IgD-negative memory B cell (primary cell): ENCODE measurements at regions not wholly inside any gene's neighbourhood (a gene's known extent, or its start where the extent isn't known, plus 50 kb on each side); places are given as distances from the start of the nearest gene placed in this dataset.
"Not testable (repeated sequence)": the region's sequence is repeated elsewhere in the genome, so short reads cannot be mapped to it uniquely, and the experiment has no call there.

Experiments used
- H3K27ac Mint-ChIP-seq, 3 donors: one replicate each; pipeline ENCODE4 v1.8.0; 2020 to 2022; ENCODE audit warnings: mild to moderate bottlenecking in 3 of 3, mixed read lengths in 3 of 3, moderate library complexity in 1 of 3
- H3K27me3 Mint-ChIP-seq: one replicate; pipeline ENCODE4 v1.8.0; 2021; ENCODE audit warnings: mixed read lengths
- H3K36me3 Mint-ChIP-seq: one replicate; pipeline ENCODE4 v1.8.0; 2020; ENCODE audit warnings: mild to moderate bottlenecking, mixed read lengths
- H3K4me1 Mint-ChIP-seq, 3 donors: one replicate each; pipeline ENCODE4 v1.8.0; 2020 to 2022; ENCODE audit warnings: mixed read lengths in 3 of 3, mild to moderate bottlenecking in 1 of 3
- H3K4me3 Mint-ChIP-seq, 4 donors: one replicate each; pipeline ENCODE4 v1.8.0; 2020 to 2022; ENCODE audit warnings: mild to moderate bottlenecking in 4 of 4, mixed read lengths in 4 of 4, moderate library complexity in 3 of 4
- H3K9me3 Mint-ChIP-seq, 3 donors: one replicate each; pipeline ENCODE4 v1.8.0; 2020 to 2021; ENCODE audit warnings: mixed read lengths in 3 of 3, mild to moderate bottlenecking in 1 of 3

DNA sequence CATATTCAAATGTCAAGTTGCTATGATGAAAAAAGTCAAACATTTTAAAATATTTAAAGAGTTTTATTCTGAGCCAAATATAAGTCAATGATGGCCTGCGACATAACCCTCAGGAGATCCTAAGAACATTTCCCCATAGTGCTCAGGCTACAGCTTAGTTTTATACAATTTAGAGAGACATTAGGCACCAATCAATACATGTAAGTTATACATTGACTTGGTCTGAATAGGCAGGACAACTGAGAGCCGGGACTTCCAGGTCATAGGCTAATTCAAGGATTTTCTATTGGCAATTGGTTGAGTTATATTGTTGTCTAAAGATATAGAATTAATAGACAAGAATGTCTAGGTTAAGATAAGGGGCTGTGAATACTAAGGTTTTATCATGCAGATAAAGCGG lies 64.5 kb downstream of the UGT2B28 start:
- not testable (repeated sequence) for H3K4me3 Mint-ChIP-seq, H3K9me3 Mint-ChIP-seq, H3K27me3 Mint-ChIP-seq, H3K36me3 Mint-ChIP-seq, H3K4me1 Mint-ChIP-seq, H3K27ac Mint-ChIP-seq

DNA sequence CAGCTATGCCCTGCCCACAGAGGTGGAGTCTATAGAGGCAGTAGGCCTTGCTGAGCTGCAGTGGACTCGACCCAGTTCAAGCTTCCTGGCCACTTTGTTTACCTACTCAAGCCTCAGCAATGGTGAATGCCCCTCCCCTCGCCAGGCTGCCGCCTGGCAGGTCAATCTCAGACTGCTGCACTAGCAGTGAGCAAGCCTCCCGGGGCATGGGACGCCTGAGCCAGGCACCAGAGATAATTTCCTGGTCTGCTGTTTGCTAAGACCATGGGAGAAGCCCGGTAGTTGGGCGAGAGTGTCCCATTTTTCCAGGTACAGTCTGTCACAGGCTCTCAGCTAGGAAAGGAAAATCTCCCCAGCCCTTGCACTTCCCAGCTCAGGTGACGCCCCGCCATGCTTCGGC lies 68.5 kb downstream of the UGT2B28 start:
- not testable (repeated sequence) for H3K4me1 Mint-ChIP-seq, H3K27me3 Mint-ChIP-seq, H3K9me3 Mint-ChIP-seq, H3K36me3 Mint-ChIP-seq, H3K4me3 Mint-ChIP-seq
- peak overlapping the region in 1 of 3 donors; percentile 73 for H3K27ac Mint-ChIP-seq

DNA sequence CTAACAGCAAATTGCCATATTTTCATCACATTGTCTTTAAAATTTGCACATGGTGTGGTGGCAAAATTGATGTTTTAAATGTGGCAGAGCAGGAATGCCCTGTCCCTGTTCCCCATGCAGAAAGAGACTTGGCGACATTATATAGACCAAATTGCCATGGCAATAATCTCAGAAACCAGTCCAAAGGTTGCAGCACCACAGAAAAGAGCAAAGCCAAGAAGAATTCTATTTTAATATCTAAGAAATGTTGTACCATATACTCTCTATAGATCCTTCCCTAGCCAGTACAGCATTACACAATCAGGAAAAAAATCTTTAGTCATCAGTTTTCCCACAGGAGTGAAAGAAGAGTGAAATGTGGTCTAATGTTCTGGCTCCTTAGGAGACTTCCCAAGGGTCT lies 80.0 kb downstream of the UGT2B28 start:
- Mint-ChIP-seq H3K9me3 (peaks cover 0 to 8% (median 2%) of the 10 kb centered on the region in 3 donors), H3K27me3 (no peaks in the 10 kb centered on the region), H3K36me3 (no peaks in the 10 kb centered on the region)

DNA sequence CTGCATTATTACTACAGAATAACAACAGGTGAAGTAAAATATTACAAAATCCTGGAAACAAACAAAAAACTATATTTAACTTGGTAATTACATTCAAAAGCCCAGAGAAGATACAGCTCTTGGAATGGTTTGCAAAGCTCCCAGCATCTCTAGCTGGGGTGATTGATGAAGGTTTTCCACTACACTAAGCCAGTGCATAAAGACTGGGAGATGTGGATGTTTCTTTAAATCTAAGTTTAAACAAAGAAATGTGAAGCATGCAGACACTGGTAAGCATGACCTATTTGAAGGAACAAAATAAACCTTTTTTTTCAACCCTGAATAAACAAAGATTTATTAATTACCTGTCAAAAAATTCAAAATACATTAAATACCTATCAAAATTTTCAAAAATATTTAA lies 80.5 kb downstream of the UGT2B28 start:
- not testable (repeated sequence) for H3K27ac Mint-ChIP-seq, H3K36me3 Mint-ChIP-seq, H3K27me3 Mint-ChIP-seq, H3K9me3 Mint-ChIP-seq, H3K4me1 Mint-ChIP-seq, H3K4me3 Mint-ChIP-seq

More for the DNA sequence above, 80.0 kb downstream of the UGT2B28 start:
- no peaks in the 10 kb centered on the region for H3K4me1 Mint-ChIP-seq
- H3K4me3 Mint-ChIP-seq = no peak overlapping the region
- peak overlapping the region in 1 of 3 donors; percentile 40 for H3K27ac Mint-ChIP-seq

DNA sequence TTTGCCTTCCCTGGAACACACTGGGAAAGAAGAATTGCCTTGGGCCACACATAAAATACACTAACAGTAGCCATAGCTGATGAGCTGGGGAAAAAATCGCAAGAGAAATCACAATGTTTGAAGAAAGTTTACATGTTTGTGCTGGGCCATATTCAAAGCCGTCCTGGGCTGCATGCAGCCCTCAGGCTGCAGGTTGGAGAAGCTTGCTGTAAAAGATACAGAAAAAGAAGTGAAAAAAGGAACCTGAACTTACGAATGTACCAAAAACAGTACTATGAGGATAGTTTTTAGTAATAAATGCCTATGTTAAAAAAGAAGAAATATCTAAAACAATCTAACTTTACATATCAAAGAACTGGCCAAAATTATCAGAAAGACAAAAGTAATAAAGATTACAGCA lies 82.1 kb downstream of the UGT2B28 start:
- Mint-ChIP-seq H3K4me3 (no peak overlapping the region), H3K36me3 (no peaks in the 10 kb centered on the region), H3K9me3 (peaks cover 0 to 8% (median 0%) of the 10 kb centered on the region in 3 donors), H3K4me1 (no peaks in the 10 kb centered on the region), H3K27ac (no peak overlapping the region), H3K27me3 (no peaks in the 10 kb centered on the region)

DNA sequence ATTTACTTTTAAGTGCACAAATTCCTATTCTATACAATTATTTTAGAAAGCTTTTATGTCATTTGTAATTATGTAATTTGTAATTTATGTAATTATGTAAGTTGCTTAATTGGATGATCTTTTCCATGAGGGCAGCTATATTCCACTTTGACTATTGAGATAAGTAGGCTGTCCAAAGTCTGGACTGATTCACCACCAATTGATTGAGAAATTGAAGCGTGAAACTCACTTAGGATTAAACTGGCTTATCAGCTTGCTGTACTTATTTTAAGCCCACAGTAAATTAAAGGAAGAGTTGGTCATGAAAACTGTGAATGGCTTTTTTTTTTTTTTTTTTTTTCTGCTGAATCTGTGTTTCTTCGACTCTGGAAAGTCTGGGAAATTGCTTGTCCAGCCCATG lies 87.4 kb downstream of the UGT2B28 start:
- not testable (repeated sequence) for H3K4me3 Mint-ChIP-seq, H3K36me3 Mint-ChIP-seq, H3K9me3 Mint-ChIP-seq, H3K27me3 Mint-ChIP-seq, H3K27ac Mint-ChIP-seq, H3K4me1 Mint-ChIP-seq

DNA sequence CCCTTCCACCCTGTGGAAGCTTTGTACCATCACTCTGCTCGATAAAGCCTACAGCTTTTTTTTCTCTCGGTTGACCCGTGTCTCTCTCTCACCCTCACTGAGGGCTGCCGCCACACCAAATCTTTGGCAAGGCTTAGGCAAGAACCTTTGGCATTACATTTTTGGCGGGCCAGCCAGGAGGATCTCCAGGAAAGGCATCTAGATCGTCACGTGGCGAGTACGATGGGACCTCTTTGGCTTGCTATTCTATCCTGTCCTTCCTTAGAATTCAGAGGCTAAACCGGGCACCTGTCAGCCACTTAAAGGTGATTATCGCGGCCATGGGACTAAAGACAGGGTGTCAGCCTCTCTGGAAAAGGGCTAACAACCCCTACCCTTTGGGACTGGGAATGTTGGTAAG lies 96.2 kb downstream of the UGT2B28 start:
- no peak overlapping the region for H3K27ac Mint-ChIP-seq
- H3K9me3 Mint-ChIP-seq = no peaks in the 10 kb centered on the region
- H3K27me3 Mint-ChIP-seq = no peaks in the 10 kb centered on the region
- H3K36me3 Mint-ChIP-seq = no peaks in the 10 kb centered on the region
- H3K4me1 Mint-ChIP-seq = no peaks in the 10 kb centered on the region
- no peak overlapping the region for H3K4me3 Mint-ChIP-seq

DNA sequence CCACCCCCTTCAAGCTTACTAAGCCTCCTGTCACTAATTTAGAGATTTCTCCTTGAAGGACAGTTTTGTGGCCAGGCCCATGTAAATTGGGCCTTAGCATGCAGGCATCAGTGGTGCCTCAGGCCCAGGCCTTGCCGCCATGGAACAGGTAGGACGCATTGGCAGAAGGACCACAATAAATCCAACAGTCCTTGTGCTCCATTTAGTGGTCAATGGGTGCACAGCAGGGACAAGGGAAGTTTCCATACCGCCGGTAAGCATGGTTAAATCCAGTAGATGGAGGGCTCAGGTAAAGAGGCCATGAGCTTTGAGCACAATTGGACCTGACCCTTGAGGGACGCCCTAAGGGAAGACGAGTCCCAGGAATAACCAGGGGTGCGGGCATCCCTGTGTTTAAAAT lies 97.3 kb downstream of the UGT2B28 start:
- no peak overlapping the region for H3K4me3 Mint-ChIP-seq
- no peak overlapping the region for H3K27ac Mint-ChIP-seq
- no peaks in the 10 kb centered on the region for H3K9me3 Mint-ChIP-seq
- H3K36me3 Mint-ChIP-seq = no peaks in the 10 kb centered on the region
- H3K27me3 Mint-ChIP-seq = no peaks in the 10 kb centered on the region
- H3K4me1 Mint-ChIP-seq = no peaks in the 10 kb centered on the region

DNA sequence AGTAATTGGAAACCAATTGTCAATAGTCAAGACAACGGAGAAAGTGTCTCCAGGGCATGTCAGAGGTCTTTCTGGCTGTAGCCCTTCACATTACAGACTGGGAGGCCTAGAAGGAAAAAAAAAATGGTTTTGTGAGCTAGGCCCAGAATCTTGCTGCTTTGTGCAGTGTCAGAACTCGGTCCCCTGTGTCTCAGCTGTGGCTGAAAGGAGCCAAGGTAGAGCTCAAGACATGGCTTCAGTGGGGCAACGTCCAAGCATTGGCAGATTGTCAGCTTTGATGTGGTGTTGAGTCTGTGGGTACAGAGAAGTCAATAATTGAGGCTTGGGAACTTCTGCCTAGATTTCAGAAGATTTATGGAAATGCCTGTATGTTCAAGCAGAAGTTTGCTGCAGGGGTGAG lies 103.0 kb downstream of the UGT2B28 start:
- H3K9me3 Mint-ChIP-seq = no peaks in the 10 kb centered on the region
- H3K36me3 Mint-ChIP-seq = no peaks in the 10 kb centered on the region
- H3K27ac Mint-ChIP-seq = no peak overlapping the region
- no peak overlapping the region for H3K4me3 Mint-ChIP-seq
- no peaks in the 10 kb centered on the region for H3K27me3 Mint-ChIP-seq
- H3K4me1 Mint-ChIP-seq = no peaks in the 10 kb centered on the region

DNA sequence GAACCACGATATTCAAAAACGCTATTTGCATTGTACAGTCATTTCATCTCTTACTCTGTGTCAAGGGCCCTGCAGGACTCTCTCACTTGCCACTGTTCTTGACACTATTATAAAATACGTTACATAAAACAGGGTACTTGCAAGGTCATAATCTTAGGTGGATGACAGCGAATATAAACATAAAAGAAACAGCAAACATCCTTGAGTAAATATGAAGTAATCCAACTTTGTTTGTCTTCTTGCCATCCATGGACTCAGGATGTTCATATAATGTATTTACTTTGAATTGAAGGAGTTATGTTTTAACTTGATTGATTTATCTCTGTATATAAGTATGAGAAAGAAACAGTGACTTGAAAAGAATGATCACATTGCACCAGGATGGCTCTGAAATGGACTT lies 106.6 kb downstream of the UGT2B4 start:
- H3K36me3 Mint-ChIP-seq, H3K9me3 Mint-ChIP-seq, H3K4me3 Mint-ChIP-seq: not testable (repeated sequence)

DNA sequence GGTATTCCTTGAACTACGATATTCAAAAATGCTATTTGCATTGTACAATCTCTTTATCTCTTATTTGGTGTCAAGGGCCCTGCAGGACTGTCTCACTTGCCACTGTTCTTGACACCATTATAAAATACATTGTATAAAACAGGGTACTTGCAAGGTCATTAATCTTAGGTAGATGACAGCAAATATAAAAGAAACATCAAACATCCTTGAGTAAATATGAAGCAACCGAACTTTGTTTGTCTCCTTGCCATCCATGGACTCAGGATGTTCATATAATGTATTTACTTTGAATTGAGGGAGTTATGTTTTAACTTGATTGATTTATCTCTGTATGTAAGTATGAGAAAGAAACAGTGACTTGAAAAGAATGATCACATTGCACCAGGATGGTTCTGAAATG lies 87.3 kb downstream of the UGT2B4 start:
- Mint-ChIP-seq H3K4me3 (no peak overlapping the region), H3K27me3 (no peaks in the 10 kb centered on the region), H3K27ac (no peak overlapping the region), H3K9me3 (peaks cover 0 to 1% (median 0%) of the 10 kb centered on the region in 3 donors), H3K36me3 (no peaks in the 10 kb centered on the region), H3K4me1 (no peaks in the 10 kb centered on the region)

More for the DNA sequence above, 106.6 kb downstream of the UGT2B4 start:
- H3K27me3 Mint-ChIP-seq, H3K4me1 Mint-ChIP-seq, H3K27ac Mint-ChIP-seq: not testable (repeated sequence)

DNA sequence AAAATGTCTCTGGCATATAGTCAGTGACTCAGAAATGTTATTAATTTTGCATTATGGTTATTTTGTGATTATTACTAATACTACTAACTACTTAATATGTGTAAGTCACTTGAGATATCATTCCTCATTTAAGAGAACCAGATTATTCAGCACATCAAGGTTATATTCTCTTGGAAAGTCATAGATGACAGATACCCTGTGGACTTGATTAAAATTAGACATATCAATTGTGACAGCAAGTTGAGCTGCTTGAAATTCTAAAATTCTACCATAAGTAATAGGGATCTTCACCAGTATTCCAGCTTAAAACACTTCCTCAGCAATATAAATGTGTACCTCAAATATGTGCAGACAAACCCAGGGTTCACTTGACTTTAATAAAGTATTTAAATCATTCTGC lies 83.7 kb downstream of the UGT2B4 start:
- H3K9me3 Mint-ChIP-seq, H3K4me1 Mint-ChIP-seq, H3K27me3 Mint-ChIP-seq, H3K36me3 Mint-ChIP-seq, H3K27ac Mint-ChIP-seq, H3K4me3 Mint-ChIP-seq: not testable (repeated sequence)

DNA sequence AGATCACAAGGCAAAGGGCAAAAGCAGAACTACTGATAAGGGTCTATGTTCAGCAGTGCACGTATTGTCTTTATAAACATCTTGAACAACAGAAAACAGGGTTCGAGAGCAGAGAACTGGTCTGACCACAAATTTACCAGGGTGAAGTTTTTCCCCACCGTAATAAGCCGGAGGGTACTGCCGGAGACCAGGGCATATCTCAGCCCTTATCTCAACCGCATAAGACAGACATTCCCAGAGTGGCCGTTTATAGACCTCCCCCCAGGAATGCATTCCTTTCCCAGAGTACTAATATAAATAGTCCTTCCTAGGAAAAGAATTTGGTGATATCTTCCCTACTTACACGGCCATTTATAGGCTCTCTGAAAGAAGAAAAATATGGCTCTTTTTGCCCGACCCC lies 71.0 kb downstream of the UGT2B4 start:
- not testable (repeated sequence) for H3K9me3 Mint-ChIP-seq, H3K4me1 Mint-ChIP-seq, H3K27ac Mint-ChIP-seq, H3K36me3 Mint-ChIP-seq, H3K4me3 Mint-ChIP-seq, H3K27me3 Mint-ChIP-seq
